ENCODE measurements at regions not wholly inside any gene's neighbourhood (a gene's known extent, or its start where the extent isn't known, plus 50 kb on each side); places are given as distances from the start of the nearest gene placed in this dataset.
A peak's percentile ranks its signal among the peaks of the same experiment; 100 is the strongest.

- no peak for TF ChIP-seq CTCF (conservative IDR thresholded peaks at IDR 0.05; ENCODE audit: low read depth, low read length)
- no peak overlapping the region for H3K4me3 ChIP-seq (ENCODE audit: low read depth, low read length)
- DNase-seq (ENCODE audit: low read depth), result no peak
Measured at GRCh38 chr15:75134748-75135147, 66.9 kb upstream of the C15orf39 start.

GRCh38 chr15:75136118-75136517 lies 65.6 kb upstream of the C15orf39 start:
- no peak for TF ChIP-seq CTCF (conservative IDR thresholded peaks at IDR 0.05; ENCODE audit: low read depth, low read length)
- no peak for DNase-seq (ENCODE audit: low read depth)
- H3K4me3 ChIP-seq (ENCODE audit: low read depth, low read length), result no peak overlapping the region

GRCh38 chr15:75136758-75137157 lies 64.9 kb upstream of the C15orf39 start:
- no peak overlapping the region for H3K4me3 ChIP-seq (ENCODE audit: low read depth, low read length)
- no peak for TF ChIP-seq CTCF (conservative IDR thresholded peaks at IDR 0.05; ENCODE audit: low read depth, low read length)

GRCh38 chr15:75138016-75138999 lies 63.4 kb upstream of the C15orf39 start:
- no peak for TF ChIP-seq CTCF (conservative IDR thresholded peaks at IDR 0.05; ENCODE audit: low read depth, low read length)
- DNase-seq (ENCODE audit: low read depth), result peak; percentile 73
- H3K4me3 ChIP-seq (ENCODE audit: low read depth, low read length), result no peak overlapping the region

More at GRCh38 chr15:75136758-75137157, 64.9 kb upstream of the C15orf39 start:
- DNase-seq (ENCODE audit: low read depth), result no peak

GRCh38 chr15:75140080-75140879 lies 61.4 kb upstream of the C15orf39 start:
- peak; percentile 18 for DNase-seq (ENCODE audit: low read depth)
- H3K4me3 ChIP-seq (ENCODE audit: low read depth, low read length), result no peak overlapping the region
- TF ChIP-seq CTCF (conservative IDR thresholded peaks at IDR 0.05; ENCODE audit: low read depth, low read length), result no peak

GRCh38 chr15:75142499-75142898 lies 59.2 kb upstream of the C15orf39 start:
- TF ChIP-seq CTCF (conservative IDR thresholded peaks at IDR 0.05; ENCODE audit: low read depth, low read length), result no peak
- DNase-seq (ENCODE audit: low read depth), result no peak

More at GRCh38 chr15:75142499-75142898, 59.2 kb upstream of the C15orf39 start:
- H3K4me3 ChIP-seq (ENCODE audit: low read depth, low read length), result no peak overlapping the region

All from choroid plexus epithelial cell (primary cell).